GM18519 (cell line): ENCODE measurements at regions not wholly inside any gene's neighbourhood (a gene's known extent, or its start where the extent isn't known, plus 50 kb on each side); places are given as distances from the start of the nearest gene placed in this dataset.

Source experiments
- ATAC-seq: cut with Tn5 transposase; IDR thresholded peaks from one replicate; pipeline ENCODE4 v1.9.1; 2021; ENCODE audit warnings: mild to moderate bottlenecking, moderate library complexity; ENCODE audit not compliant: unreplicated experiment, low FRiP score

- no peak for ATAC-seq
These were observed 209.7 kb downstream of the ESM1 start for GRCh38 chr5:54775645-54776044.

- no peak for ATAC-seq
These were observed 210.9 kb downstream of the ESM1 start for GRCh38 chr5:54774281-54775170.

- no peak for ATAC-seq
These were observed 212.7 kb downstream of the ESM1 start for GRCh38 chr5:54772684-54773083.

GRCh38 chr5:54772231-54772630 is 213.2 kb downstream of the ESM1 start:
- ATAC-seq = no peak

- no peak for ATAC-seq
These were observed 215.6 kb downstream of the ESM1 start for GRCh38 chr5:54769746-54770145.

GRCh38 chr5:54769072-54769471 is 216.3 kb downstream of the ESM1 start:
- ATAC-seq = no peak

- no peak for ATAC-seq
These were observed 218.6 kb downstream of the ESM1 start for GRCh38 chr5:54766748-54767147.

- ATAC-seq = no peak
These were observed 220.0 kb downstream of the ESM1 start for GRCh38 chr5:54765165-54766028.

- ATAC-seq = no peak
These were observed 221.0 kb downstream of the ESM1 start for GRCh38 chr5:54764102-54765090.

- ATAC-seq = no peak
These were observed 224.1 kb downstream of the ESM1 start for GRCh38 chr5:54761213-54761701.

GRCh38 chr5:54760182-54760935 is 225.0 kb downstream of the ESM1 start:
- no peak for ATAC-seq

GRCh38 chr5:54758038-54758437 is 227.4 kb downstream of the ESM1 start:
- ATAC-seq = no peak

- ATAC-seq = no peak
These were observed 227.9 kb downstream of the ESM1 start for GRCh38 chr5:54757541-54757940.

- ATAC-seq = no peak
These were observed 228.5 kb downstream of the ESM1 start for GRCh38 chr5:54756796-54757402.

GRCh38 chr5:54756301-54756700 is 229.1 kb downstream of the ESM1 start:
- no peak for ATAC-seq

- no peak for ATAC-seq
These were observed 230.5 kb downstream of the ESM1 start for GRCh38 chr5:54754878-54755277.

- no peak for ATAC-seq
These were observed 231.0 kb downstream of the ESM1 start for GRCh38 chr5:54754420-54754819.

- no peak for ATAC-seq
These were observed 231.6 kb downstream of the ESM1 start for GRCh38 chr5:54753753-54754152.

- ATAC-seq = peak; percentile 97
These were observed 232.4 kb downstream of the ESM1 start for GRCh38 chr5:54753034-54753433.
